NCI-H2196 (cell line): ENCODE measurements at regions not wholly inside any gene's neighbourhood (a gene's known extent, or its start where the extent isn't known, plus 50 kb on each side); places are given as distances from the start of the nearest gene placed in this dataset.

Experiments used
- DNase-seq: peaks from one replicate; lab custom pipeline; 2025; ENCODE audit not compliant: unreplicated experiment; lab: John Stamatoyannopoulos, UW

- DNase-seq: no peak
These were observed 81.1 kb upstream of the PUM3 start for GRCh38 chr9:2925016-2925415.

- no peak for DNase-seq
These were observed 80.5 kb upstream of the PUM3 start for GRCh38 chr9:2924380-2924768.

GRCh38 chr9:2923766-2924379 is 80.0 kb upstream of the PUM3 start:
- DNase-seq: peak; percentile 24

GRCh38 chr9:2919347-2919746 is 75.5 kb upstream of the PUM3 start:
- no peak for DNase-seq

GRCh38 chr9:2916382-2916985 is 72.6 kb upstream of the PUM3 start:
- DNase-seq: no peak

GRCh38 chr9:2913026-2913425 is 69.1 kb upstream of the PUM3 start:
- DNase-seq: no peak

- DNase-seq: no peak
These were observed 63.5 kb upstream of the PUM3 start for GRCh38 chr9:2907411-2907810.

GRCh38 chr9:2904242-2904930 is 60.5 kb upstream of the PUM3 start:
- DNase-seq: no peak
